ENCODE measurements at regions not wholly inside any gene's neighbourhood (a gene's known extent, or its start where the extent isn't known, plus 50 kb on each side); places are given as distances from the start of the nearest gene placed in this dataset.

DNA sequence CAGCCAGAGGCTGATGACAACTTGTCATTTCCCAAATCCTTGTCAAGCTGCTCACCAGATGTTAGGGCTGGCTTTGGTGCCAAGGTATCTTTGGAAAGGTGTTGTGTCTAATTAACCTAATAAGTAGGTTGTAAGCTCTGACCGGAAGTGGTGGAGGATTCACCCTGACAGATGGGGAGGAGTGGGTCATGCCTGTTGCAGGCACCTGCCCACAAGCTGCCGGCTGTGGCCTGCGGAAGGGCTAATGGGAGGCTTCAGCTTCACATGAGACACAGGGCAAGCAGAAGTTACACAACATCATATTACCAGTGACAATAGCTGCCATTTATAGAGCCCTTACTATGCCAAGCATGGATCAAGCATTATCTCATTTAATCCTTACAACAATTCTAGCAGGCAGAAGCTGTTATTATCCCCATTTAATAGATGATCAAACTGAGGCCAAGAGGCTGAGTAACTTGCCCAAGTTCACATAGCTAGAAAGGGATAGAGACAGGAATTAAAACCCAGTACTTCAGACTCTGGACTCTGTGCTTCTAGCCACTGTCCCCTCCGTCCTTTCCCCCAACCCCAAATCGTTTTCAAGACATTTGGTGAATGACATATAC, 63.1 kb upstream of the DUSP5 start:
- BruUV-seq (replicated peaks) = no TSS peak
- ChIA-PET CTCF (no interaction called here), POLR2A (ENCODE audit: low non-redundant PET) (no interaction called here)

DNA sequence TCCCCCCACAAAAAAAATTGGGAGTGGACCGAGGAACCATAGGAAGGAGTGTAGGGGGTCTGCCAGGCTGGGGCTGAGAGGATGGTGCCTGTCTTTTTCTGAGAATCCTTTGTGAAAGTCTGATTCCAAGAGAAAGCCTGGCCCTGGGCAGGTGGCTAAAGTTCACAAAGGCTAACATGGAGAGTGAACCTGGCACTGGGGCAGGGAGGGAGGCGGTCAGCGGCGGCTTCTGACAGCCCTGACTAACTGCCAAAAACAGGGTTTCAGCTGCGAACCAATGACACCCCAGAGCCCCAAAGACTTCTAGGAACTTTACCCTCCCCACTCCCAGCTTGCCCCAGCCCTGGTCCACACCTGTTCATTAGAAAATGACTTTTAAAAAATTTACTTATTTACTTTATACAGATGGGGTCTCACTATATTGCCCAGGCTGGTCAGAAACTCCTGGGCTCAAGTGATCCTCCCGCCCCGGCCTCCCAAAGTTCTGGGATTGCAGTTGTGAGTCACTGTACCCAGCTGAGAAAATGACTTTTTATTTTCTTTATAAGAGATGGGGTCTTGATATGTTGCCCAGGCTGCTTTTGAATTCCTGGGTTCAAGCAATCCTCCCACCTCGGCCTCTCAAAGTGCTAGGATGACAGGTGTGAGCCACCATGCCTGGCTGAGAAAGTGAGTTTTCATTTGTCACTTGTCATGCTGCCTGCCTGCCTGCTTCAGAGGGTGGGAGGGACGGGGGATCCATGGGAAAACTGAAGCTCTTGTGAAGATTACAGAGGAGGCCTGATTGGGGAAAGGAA, 61.0 kb upstream of the DUSP5 start:
- H3K9me3 ChIP-seq (ENCODE audit: low read depth, low read length, poor library complexity, severe bottlenecking) = no peaks in the 10 kb centered on the region
- no peaks in the 10 kb centered on the region for H3K27me3 ChIP-seq (replicated peaks; ENCODE audit: insufficient read depth, low read depth, low read length, poor library complexity)
- TF ChIP-seq, protein P1, sequence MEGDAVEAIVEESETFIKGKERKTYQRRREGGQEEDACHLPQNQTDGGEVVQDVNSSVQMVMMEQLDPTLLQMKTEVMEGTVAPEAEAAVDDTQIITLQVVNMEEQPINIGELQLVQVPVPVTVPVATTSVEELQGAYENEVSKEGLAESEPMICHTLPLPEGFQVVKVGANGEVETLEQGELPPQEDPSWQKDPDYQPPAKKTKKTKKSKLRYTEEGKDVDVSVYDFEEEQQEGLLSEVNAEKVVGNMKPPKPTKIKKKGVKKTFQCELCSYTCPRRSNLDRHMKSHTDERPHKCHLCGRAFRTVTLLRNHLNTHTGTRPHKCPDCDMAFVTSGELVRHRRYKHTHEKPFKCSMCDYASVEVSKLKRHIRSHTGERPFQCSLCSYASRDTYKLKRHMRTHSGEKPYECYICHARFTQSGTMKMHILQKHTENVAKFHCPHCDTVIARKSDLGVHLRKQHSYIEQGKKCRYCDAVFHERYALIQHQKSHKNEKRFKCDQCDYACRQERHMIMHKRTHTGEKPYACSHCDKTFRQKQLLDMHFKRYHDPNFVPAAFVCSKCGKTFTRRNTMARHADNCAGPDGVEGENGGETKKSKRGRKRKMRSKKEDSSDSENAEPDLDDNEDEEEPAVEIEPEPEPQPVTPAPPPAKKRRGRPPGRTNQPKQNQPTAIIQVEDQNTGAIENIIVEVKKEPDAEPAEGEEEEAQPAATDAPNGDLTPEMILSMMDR (conservative IDR thresholded peaks at IDR 0.05; ENCODE audit: low read depth, low read length) = no peak
- no peak for TF ChIP-seq EZH2 (IDR thresholded peaks at IDR 0.05; ENCODE audit: borderline replicate concordance, low read depth, low read length, poor library complexity, severe bottlenecking)
- no peak overlapping the region for H3K4me3 ChIP-seq (ENCODE audit: low read depth, low read length, poor library complexity, severe bottlenecking)
- intact Hi-C loops (cut with micrococcal nuclease; ENCODE audit: unreplicated experiment) = no loop called here
- H3K27ac ChIP-seq (ENCODE audit: low read depth, low read length, poor library complexity, severe bottlenecking) = no peak overlapping the region
- POLR2A ChIA-PET (ENCODE audit: low non-redundant PET) = no interaction called here
- BruUV-seq (replicated peaks) = no TSS peak
- CTCF ChIA-PET = no interaction called here
- no peaks in the 10 kb centered on the region for H3K36me3 ChIP-seq (ENCODE audit: insufficient read depth, low read length, poor library complexity, severe bottlenecking)
- no peak for DNase-seq (ENCODE audit: low spot score)
- H3K4me1 ChIP-seq (ENCODE audit: insufficient read depth, low read length, poor library complexity, severe bottlenecking) = peaks cover 5% of the 10 kb centered on the region

More for the DNA sequence above, 63.1 kb upstream of the DUSP5 start:
- intact Hi-C loops (cut with micrococcal nuclease; ENCODE audit: unreplicated experiment) = no loop called here
- TF ChIP-seq EZH2 (IDR thresholded peaks at IDR 0.05; ENCODE audit: borderline replicate concordance, low read depth, low read length, poor library complexity, severe bottlenecking) = no peak
- TF ChIP-seq, protein P1 (conservative IDR thresholded peaks at IDR 0.05; ENCODE audit: low read depth, low read length) = no peak
- no peaks in the 10 kb centered on the region for H3K4me1 ChIP-seq (ENCODE audit: insufficient read depth, low read length, poor library complexity, severe bottlenecking)
- H3K36me3 ChIP-seq (ENCODE audit: insufficient read depth, low read length, poor library complexity, severe bottlenecking) = no peaks in the 10 kb centered on the region
- H3K9me3 ChIP-seq (ENCODE audit: low read depth, low read length, poor library complexity, severe bottlenecking) = no peaks in the 10 kb centered on the region
- H3K27me3 ChIP-seq (replicated peaks; ENCODE audit: insufficient read depth, low read depth, low read length, poor library complexity) = no peaks in the 10 kb centered on the region
- no peak overlapping the region for H3K4me3 ChIP-seq (ENCODE audit: low read depth, low read length, poor library complexity, severe bottlenecking)
- H3K27ac ChIP-seq (ENCODE audit: low read depth, low read length, poor library complexity, severe bottlenecking) = no peak overlapping the region
- DNase-seq (ENCODE audit: low spot score) = no peak

- peaks cover 10% of the 10 kb centered on the region for H3K4me1 ChIP-seq (ENCODE audit: insufficient read depth, low read length, poor library complexity, severe bottlenecking)
- CTCF ChIA-PET = no interaction called here
- H3K9me3 ChIP-seq (ENCODE audit: low read depth, low read length, poor library complexity, severe bottlenecking) = no peaks in the 10 kb centered on the region
- intact Hi-C loops (cut with micrococcal nuclease; ENCODE audit: unreplicated experiment) = no loop called here
- DNase-seq (ENCODE audit: low spot score) = no peak
- no TSS peak for BruUV-seq (replicated peaks)
- POLR2A ChIA-PET (ENCODE audit: low non-redundant PET) = no interaction called here
- H3K27ac ChIP-seq (ENCODE audit: low read depth, low read length, poor library complexity, severe bottlenecking) = no peak overlapping the region
- H3K36me3 ChIP-seq (ENCODE audit: insufficient read depth, low read length, poor library complexity, severe bottlenecking) = no peaks in the 10 kb centered on the region
- TF ChIP-seq, protein P1 (conservative IDR thresholded peaks at IDR 0.05; ENCODE audit: low read depth, low read length) = no peak
- TF ChIP-seq EZH2 (IDR thresholded peaks at IDR 0.05; ENCODE audit: borderline replicate concordance, low read depth, low read length, poor library complexity, severe bottlenecking) = no peak
- no peak overlapping the region for H3K4me3 ChIP-seq (ENCODE audit: low read depth, low read length, poor library complexity, severe bottlenecking)
- no peaks in the 10 kb centered on the region for H3K27me3 ChIP-seq (replicated peaks; ENCODE audit: insufficient read depth, low read depth, low read length, poor library complexity)
These were observed 60.4 kb upstream of the DUSP5 start for GRCh38 chr10:110437351-110437605.

Measured in A673 (cell line).